Left cardiac atrium (tissue), 4 donors: ENCODE measurements at regions not wholly inside any gene's neighbourhood (a gene's known extent, or its start where the extent isn't known, plus 50 kb on each side); places are given as distances from the start of the nearest gene placed in this dataset.
"Not testable (repeated sequence)": the region's sequence is repeated elsewhere in the genome, so short reads cannot be mapped to it uniquely, and the experiment has no call there.

ENCODE experiments used
- ATAC-seq, 2 donors: fragments of 200-7000 bp; cut with Tn5 transposase; one replicate each; pipeline ENCODE4 v1.9.1; 2020; ENCODE audit warnings: mild to moderate bottlenecking in 2 of 2, moderate library complexity in 2 of 2
- DNase-seq: peaks from one replicate; pipeline ENCODE4 v3.0.0-alpha.2; 2020
- intact Hi-C, 2 donors: fragments of 100-400 bp; cut with DNase I; formaldehyde crosslinking; loops; one replicate each; pipeline versions ENCODE4 v1.14.1 to v1.15.1; 2022 to 2023
- donor health status: DM: no; HTN: yes; CAD: no.
- donor health status: DM: no; HTN: yes; CAD: no; lungs with severe emphysema.
- donor health status: DM: yes; HTN: yes; CAD: no.
- donor health status: Dilated cardiomyopathy.

- intact Hi-C loops, result no loop called here
- no peak for DNase-seq
- ATAC-seq, result no peak
Observed at GRCh38 chr18:24609254-24609653, 148.8 kb downstream of the HRH4 start.

GRCh38 chr18:24611075-24611474 is 150.6 kb downstream of the HRH4 start:
- intact Hi-C loops, result no loop called here
- ATAC-seq, result no peak

GRCh38 chr18:24613896-24614640 is 153.6 kb downstream of the HRH4 start:
- intact Hi-C loops, result no loop called here
- DNase-seq (no peak), ATAC-seq (no peak)

More at GRCh38 chr18:24611075-24611474, 150.6 kb downstream of the HRH4 start:
- DNase-seq, result no peak

- intact Hi-C loops, result no loop called here
- ATAC-seq (no peak), DNase-seq (no peak)
Observed at GRCh38 chr18:24616653-24617052, 156.2 kb downstream of the HRH4 start.

GRCh38 chr18:24624421-24624820 is 164.0 kb downstream of the HRH4 start:
- ATAC-seq, DNase-seq, intact Hi-C loops: not testable (repeated sequence)

GRCh38 chr18:24627644-24628315 is 167.3 kb downstream of the HRH4 start:
- ATAC-seq (peak in 1 of 2 donors; percentile 55), DNase-seq (no peak)
- intact Hi-C loops, result loop anchor here in 1 of 2 donors (5.0 kb wide), 1 partner anchor 35 kb away; no protein-coding TSS in a partner anchor

- no peak for ATAC-seq
- intact Hi-C loops, result loop anchor here in 1 of 2 donors (5.0 kb wide), 1 partner anchor 34 kb away; no protein-coding TSS in a partner anchor
- no peak for DNase-seq
Observed at GRCh38 chr18:24628326-24628725, 167.9 kb downstream of the HRH4 start.

GRCh38 chr18:24629921-24630320 is 169.5 kb downstream of the HRH4 start:
- intact Hi-C loops, result loop anchor here in 1 of 2 donors (5.0 kb wide), 1 partner anchor 32 kb away; no protein-coding TSS in a partner anchor
- DNase-seq (no peak), ATAC-seq (peak in 1 of 2 donors; percentile 60)

- peak in 1 of 2 donors; percentile 11 for ATAC-seq
- DNase-seq, result no peak
- intact Hi-C loops, result no loop called here
Observed at GRCh38 chr18:24630346-24630880, 170.0 kb downstream of the HRH4 start.

- intact Hi-C loops, result no loop called here
- ATAC-seq, result peak; percentile 66 to 71
- peak; percentile 25 for DNase-seq
Observed at GRCh38 chr18:24631243-24632025, 171.0 kb downstream of the HRH4 start.

GRCh38 chr18:24632158-24632988 is 171.9 kb downstream of the HRH4 start:
- no peak for ATAC-seq
- no peak for DNase-seq
- intact Hi-C loops, result no loop called here

- DNase-seq, result no peak
- peak in 1 of 2 donors; percentile 41 for ATAC-seq
- intact Hi-C loops, result no loop called here
Observed at GRCh38 chr18:24633121-24633520, 172.7 kb downstream of the HRH4 start.

GRCh38 chr18:24649571-24649970 is 189.1 kb downstream of the HRH4 start:
- no peak for ATAC-seq
- no peak for DNase-seq
- intact Hi-C loops, result no loop called here

GRCh38 chr18:24651434-24651833 is 191.0 kb downstream of the HRH4 start:
- intact Hi-C loops, result no loop called here
- DNase-seq, result no peak
- ATAC-seq, result no peak

- ATAC-seq (peak in 1 of 2 donors; percentile 14), DNase-seq (no peak)
- intact Hi-C loops, result no loop called here
Observed at GRCh38 chr18:24656050-24656449, 195.6 kb downstream of the HRH4 start.

GRCh38 chr18:24656551-24657443 is 196.4 kb downstream of the HRH4 start:
- intact Hi-C loops, result no loop called here
- peak in 1 of 2 donors; percentile 71 for ATAC-seq

GRCh38 chr18:24657444-24657842 is 197.0 kb downstream of the HRH4 start:
- intact Hi-C loops, result no loop called here
- DNase-seq, result no peak
- ATAC-seq, result peak in 1 of 2 donors; percentile 70

More at GRCh38 chr18:24656551-24657443, 196.4 kb downstream of the HRH4 start:
- no peak for DNase-seq
